Endothelial cell of umbilical vein (primary cell): ENCODE measurements at regions not wholly inside any gene's neighbourhood (a gene's known extent, or its start where the extent isn't known, plus 50 kb on each side); places are given as distances from the start of the nearest gene placed in this dataset.

Source experiments
- BruUV-seq: library from RNA; stranded (reverse); fragments of 400-500 nt; replicated peaks from 2 replicates; lab custom pipeline; 2021; lab: Mats Ljungman, UMichigan
- CTCF ChIA-PET: fragments of 300-600, 350-600 bp; sonication (Branson Sonifier 250); formaldehyde crosslinking; loops from one replicate; lab custom pipeline; 2021; ENCODE audit warnings: antibody characterized with exemption, inconsistent platforms; lab: Charles Lee
- POLR2A ChIA-PET: fragments of 300-600, 350-600 bp; sonication (Branson Sonifier 250); formaldehyde crosslinking; loops from one replicate; lab custom pipeline; 2021; ENCODE audit warnings: antibody characterized with exemption, inconsistent platforms; lab: Charles Lee
- DNase-seq: peaks from one replicate; pipeline ENCODE4 v3.0.0-alpha.2; 2011; ENCODE audit warnings: low read depth, low spot score
- FAIRE-seq: peaks from 2 replicates; lab custom pipeline; 2011; peaks lifted over from hg19 to GRCh38; lab: Jason Lieb, UNC
- H2AFZ ChIP-seq: 2 replicates; pipeline ENCODE4 v1.6.0; 2012; ENCODE audit warnings: low read depth, low read length, control low read depth, inconsistent platforms
- H3K27ac ChIP-seq: 2 replicates; pipeline ENCODE4 v1.5.1; 2011; ENCODE audit warnings: low read depth, mild to moderate bottlenecking, control low read depth, low read length, moderate library complexity; ENCODE audit not compliant: insufficient read depth
- H3K27me3 ChIP-seq, 2 experiments: 2 replicates each; pipeline versions ENCODE4 v1.6.0 to v1.6.1; 2011; ENCODE audit warnings: low read length in 2 of 2, mixed read lengths in 1 of 2; ENCODE audit not compliant: control insufficient read depth in 2 of 2, insufficient read depth in 2 of 2
- H3K36me3 ChIP-seq, 2 experiments: 2 replicates in 1 of 2; 3 replicates in 1 of 2; pipeline ENCODE4 v1.5.1; 2011; ENCODE audit warnings: low read length in 2 of 2, mild to moderate bottlenecking in 1 of 2, moderate library complexity in 1 of 2; ENCODE audit not compliant: control insufficient read depth in 2 of 2, insufficient read depth in 2 of 2; ENCODE audit errors: extremely low read depth in 1 of 2
- H3K4me1 ChIP-seq: 3 replicates; pipeline ENCODE4 v1.5.1; 2011; ENCODE audit warnings: mild to moderate bottlenecking, low read length; ENCODE audit not compliant: control insufficient read depth, insufficient read depth; ENCODE audit errors: extremely low read depth
- H3K4me2 ChIP-seq: 2 replicates; pipeline ENCODE4 v1.6.1; 2011; ENCODE audit warnings: low read length, control low read depth, mixed read lengths; ENCODE audit not compliant: insufficient read depth
- H3K4me3 ChIP-seq, 3 experiments: fragments of 200-600 bp in 1 of 3; sonication (generic), shearing (Covaris generic) in 1 of 3; replicated peaks in 1 of 3; 2 replicates each; pipeline ENCODE4 v1.5.1; 2011 to 2016; ENCODE audit warnings: control low read depth in 3 of 3, low read length in 3 of 3, mild to moderate bottlenecking in 2 of 3, inconsistent platforms in 1 of 3, low read depth in 1 of 3, moderate library complexity in 1 of 3; ENCODE audit not compliant: insufficient read depth in 1 of 3
- H3K79me2 ChIP-seq: 2 replicates; pipeline ENCODE4 v1.6.0; 2012; ENCODE audit warnings: low read length, inconsistent platforms; ENCODE audit not compliant: control insufficient read depth, insufficient read depth
- H3K9ac ChIP-seq: replicated peaks from 2 replicates; pipeline ENCODE3; 2011; ENCODE audit warnings: low read length, control low read depth; ENCODE audit not compliant: insufficient read depth; ENCODE audit errors: extremely low read depth
- H3K9me1 ChIP-seq: replicated peaks from 3 replicates; pipeline ENCODE4 v1.6.0; 2011; ENCODE audit warnings: mild to moderate bottlenecking, low read length; ENCODE audit not compliant: control insufficient read depth, insufficient read depth; ENCODE audit errors: extremely low read depth
- H3K9me3 ChIP-seq: replicated peaks from 2 replicates; pipeline ENCODE4 v1.5.1; 2012; ENCODE audit warnings: low read length, inconsistent platforms; ENCODE audit not compliant: control insufficient read depth, insufficient read depth
- H4K20me1 ChIP-seq: replicated peaks from 2 replicates; pipeline ENCODE3; 2011; ENCODE audit warnings: mild to moderate bottlenecking, low read length; ENCODE audit not compliant: control insufficient read depth, insufficient read depth; ENCODE audit errors: extremely low read depth
- CTCF ChIP-seq, 2 donors: IDR thresholded peaks; 1 replicate in 1 of 2; 2 replicates in 1 of 2; pipeline ENCODE4 v1.5.1; 2011; ENCODE audit warnings: low read length in 2 of 2, mild to moderate bottlenecking in 2 of 2, moderate library complexity in 2 of 2, control low read depth in 1 of 2, inconsistent platforms in 1 of 2, low read depth in 1 of 2; ENCODE audit not compliant: insufficient read depth in 1 of 2; ENCODE audit errors: extremely low read depth in 1 of 2
- EZH2 ChIP-seq: IDR thresholded peaks from 2 replicates; pipeline ENCODE4 v1.6.1; 2012; ENCODE audit warnings: borderline replicate concordance, low read depth, mild to moderate bottlenecking, moderate library complexity, low read length, inconsistent platforms; ENCODE audit not compliant: severe bottlenecking
- FOS ChIP-seq: IDR thresholded peaks from 2 replicates; pipeline ENCODE4 v1.6.1; 2011; ENCODE audit warnings: mild to moderate bottlenecking, low read length, moderate library complexity, borderline replicate concordance; ENCODE audit not compliant: insufficient read depth
- GATA2 ChIP-seq: IDR thresholded peaks from 2 replicates; pipeline ENCODE4 v1.7.0; 2011; ENCODE audit warnings: low read depth, mild to moderate bottlenecking, moderate library complexity, mixed read lengths, low read length; ENCODE audit not compliant: insufficient read length, insufficient read depth
- JUN ChIP-seq: IDR thresholded peaks from 2 replicates; pipeline ENCODE4 v1.6.1; 2011; ENCODE audit warnings: borderline replicate concordance, low read depth; ENCODE audit not compliant: insufficient read length, insufficient read depth
- MAX ChIP-seq: IDR thresholded peaks from 2 replicates; pipeline ENCODE4 v1.6.1; 2011; ENCODE audit not compliant: insufficient read depth, insufficient read length
- MYC ChIP-seq: IDR thresholded peaks from one replicate; pipeline ENCODE4 v1.6.1; 2011; ENCODE audit warnings: mild to moderate bottlenecking, low read depth, low read length
- POLR2A ChIP-seq: IDR thresholded peaks from 2 replicates; pipeline ENCODE4 v1.6.1; 2012; ENCODE audit warnings: low read depth, mild to moderate bottlenecking, control low read depth, low read length
- POLR2AphosphoS5 ChIP-seq: IDR thresholded peaks from 2 replicates; pipeline ENCODE4 v1.6.1; 2012; ENCODE audit warnings: low read depth, mild to moderate bottlenecking, control low read depth, low read length, moderate library complexity; ENCODE audit not compliant: insufficient read depth
- dilution Hi-C: fragments of 300-500 bp; cut with MboI; formaldehyde crosslinking; loops from one replicate; pipeline ENCODE4 v1.15.0; 2019; ENCODE audit warnings: low sequenced_read_pairs; ENCODE audit not compliant: extremely low pct_ligation_motif_present
- intact Hi-C: fragments of 100-400 bp; cut with micrococcal nuclease; formaldehyde crosslinking; loops from one replicate; pipeline ENCODE4 v1.10.0; 2022

- FAIRE-seq (no peak), DNase-seq (no peak)
- BruUV-seq, result no TSS peak
- Histone ChIP-seq H3K4me3 (no peak overlapping the region), H3K79me2 (no peaks in the 10 kb centered on the region), H3K36me3 (no peaks in the 10 kb centered on the region), H4K20me1 (no peaks in the 10 kb centered on the region), H3K9ac (no peak overlapping the region), H3K4me1 (no peaks in the 10 kb centered on the region), H3K9me1 (no peaks in the 10 kb centered on the region), H2AFZ (no peak overlapping the region), H3K9me3 (peaks cover 6% of the 10 kb centered on the region), H3K27ac (no peak overlapping the region), H3K4me2 (no peak overlapping the region), H3K27me3 (no peaks in the 10 kb centered on the region)
- dilution Hi-C loops, result no loop called here
- intact Hi-C loops, result no loop called here
- CTCF ChIA-PET, result no interaction called here
- TF ChIP-seq MAX (no peak), EZH2 (no peak), GATA2 (no peak), POLR2A (no peak), POLR2AphosphoS5 (no peak), CTCF (IDR thresholded peaks at IDR 0.05; ENCODE audit: extremely low read depth in 1 of 2, insufficient read depth in 1 of 2, low read depth in 1 of 2, low read length in 2 of 2) (no peak), FOS (no peak), JUN (no peak), MYC (no peak)
- POLR2A ChIA-PET, result no interaction called here
Measured at GRCh38 chr15:91664224-91664836, 189.2 kb upstream of the SLCO3A1 start.
